GM21717 (cell line): ENCODE measurements at regions not wholly inside any gene's neighbourhood (a gene's known extent, or its start where the extent isn't known, plus 50 kb on each side); places are given as distances from the start of the nearest gene placed in this dataset.

Source experiments
- ATAC-seq: cut with Tn5 transposase; IDR thresholded peaks from one replicate; pipeline ENCODE4 v1.9.1; 2021; ENCODE audit warnings: mild to moderate bottlenecking, moderate library complexity; ENCODE audit not compliant: unreplicated experiment

- ATAC-seq: no peak
Measured at GRCh38 chr4:54793856-54794422, 136.2 kb downstream of the KIT start.
